CD4-positive, alpha-beta T cell treated with Interferon alpha-2 for 1 hour (primary cell): ENCODE measurements at regions not wholly inside any gene's neighbourhood (a gene's known extent, or its start where the extent isn't known, plus 50 kb on each side); places are given as distances from the start of the nearest gene placed in this dataset.

Experiments used
- DNase-seq, 2 donors: peaks; one replicate each; pipeline ENCODE4 v3.0.0-alpha.2; 2020 to 2022

DNA sequence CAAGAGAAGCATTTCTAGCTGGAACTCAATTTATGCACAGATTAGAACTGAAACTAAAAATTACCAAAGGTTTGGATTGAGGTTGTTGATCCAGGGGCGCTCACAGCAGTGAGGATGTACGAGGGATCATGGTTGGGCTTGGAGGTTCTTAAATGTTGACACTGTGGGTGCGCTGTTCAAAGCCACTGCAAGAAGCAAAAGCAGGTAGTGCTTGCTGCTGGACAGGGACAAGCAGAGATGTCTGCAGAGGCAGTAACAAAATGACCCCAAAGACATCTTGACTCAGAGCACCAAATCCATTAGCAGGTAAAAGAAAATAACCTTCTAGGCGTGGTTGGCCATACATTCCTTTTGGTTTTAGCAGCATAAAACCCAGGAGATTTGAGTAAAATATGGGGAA lies 468.4 kb downstream of the ZSWIM6 start:
- DNase-seq = no peak

DNA sequence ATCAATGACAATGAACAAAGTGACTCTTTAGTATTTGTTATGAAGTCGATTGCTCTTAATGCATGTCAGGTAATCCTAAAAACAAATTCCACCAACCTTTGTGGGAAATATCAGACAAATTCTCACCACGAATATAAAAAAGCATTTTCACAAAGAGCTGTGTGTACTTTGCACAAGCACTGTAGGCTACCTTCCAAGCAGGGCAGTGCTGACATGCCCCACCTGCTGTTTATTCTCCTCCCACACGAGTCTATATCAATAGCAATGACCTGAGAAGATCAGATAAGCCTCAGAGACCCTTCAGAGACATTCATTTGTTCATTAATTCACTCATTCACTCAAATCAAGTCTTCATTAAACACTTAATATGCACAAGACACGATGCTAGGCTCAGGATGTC lies 469.1 kb downstream of the ZSWIM6 start:
- DNase-seq = no peak

DNA sequence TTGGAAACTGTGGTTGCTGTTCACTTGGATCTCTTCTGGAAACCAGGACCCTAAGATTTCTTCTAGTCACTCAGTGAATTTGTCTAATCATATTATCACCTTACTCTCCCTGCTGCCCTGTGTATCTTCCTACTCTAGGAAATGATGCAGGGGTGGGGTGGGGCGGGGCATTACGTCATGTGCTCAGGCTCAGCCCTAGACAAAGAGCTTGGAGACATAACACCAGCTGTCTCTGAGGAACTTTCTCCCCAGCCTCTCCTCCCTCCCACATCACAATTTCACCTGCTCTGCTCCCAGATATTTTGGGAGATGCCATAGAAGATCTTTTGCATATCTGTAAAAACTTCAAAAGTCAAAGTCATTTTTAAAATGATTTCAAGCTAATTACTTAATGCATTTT lies 470.4 kb downstream of the ZSWIM6 start:
- no peak for DNase-seq

DNA sequence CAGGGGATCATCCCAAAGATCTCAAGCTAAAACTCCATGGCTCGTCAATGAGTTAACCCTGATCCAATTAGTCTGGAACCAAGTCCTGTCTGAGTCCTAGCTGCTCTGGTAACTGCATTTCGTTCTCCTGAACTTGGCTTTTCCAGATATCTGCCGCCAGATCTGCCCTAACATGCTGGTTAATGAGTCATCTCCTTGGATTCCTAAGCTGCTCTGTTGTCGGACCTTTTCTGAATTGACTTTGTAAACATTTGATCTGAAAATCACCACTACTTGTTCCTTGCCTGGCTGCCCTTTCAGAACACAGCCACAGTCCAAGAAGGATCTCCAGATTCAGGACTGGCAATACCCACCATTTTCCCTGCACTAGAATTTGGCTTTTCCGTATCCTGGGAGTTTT lies 473.0 kb downstream of the ZSWIM6 start:
- DNase-seq = no peak

DNA sequence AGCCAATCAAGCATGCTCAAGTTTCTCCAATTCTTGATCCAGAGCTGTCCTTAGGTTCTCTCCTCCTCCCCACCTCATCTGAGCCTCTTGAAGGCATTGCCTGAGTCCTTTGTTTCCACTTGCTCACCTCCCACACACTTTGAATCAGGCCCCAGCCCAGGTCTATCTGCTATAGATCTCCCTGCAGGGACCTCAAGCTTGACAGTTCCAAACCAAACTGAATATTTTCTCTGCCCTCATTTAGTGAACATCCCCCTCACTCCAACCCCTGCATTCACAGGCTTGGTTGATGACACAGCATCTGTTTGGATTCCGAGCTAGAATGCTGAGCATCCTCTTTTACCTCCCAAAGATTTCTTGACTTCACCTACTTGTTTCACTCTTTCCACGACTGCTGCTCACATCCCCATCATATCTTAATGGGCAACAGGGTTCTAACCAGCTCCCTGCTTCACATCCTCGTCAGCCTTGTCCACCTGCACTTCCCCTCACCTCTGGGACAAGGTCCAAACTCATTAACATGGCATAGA lies 474.5 kb downstream of the ZSWIM6 start:
- DNase-seq = no peak

DNA sequence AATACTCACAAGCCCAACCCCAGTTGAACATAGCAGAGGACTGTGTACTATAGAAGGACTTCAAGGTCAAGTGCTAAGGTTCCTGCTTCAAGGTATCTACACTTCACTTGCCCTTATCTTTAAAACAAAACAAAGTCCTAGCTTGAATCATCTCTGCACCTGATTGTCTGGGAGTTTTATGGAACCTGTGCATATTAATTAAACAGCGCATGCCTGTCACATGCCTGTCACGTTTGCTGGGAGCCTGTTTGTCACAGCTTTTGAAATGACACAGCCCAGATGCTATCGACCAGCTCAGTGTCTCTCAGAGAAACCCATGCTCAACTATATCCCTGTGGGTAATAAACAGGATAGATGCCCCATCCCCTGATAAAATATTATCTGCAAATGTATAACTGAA lies 476.0 kb downstream of the ZSWIM6 start:
- no peak for DNase-seq

DNA sequence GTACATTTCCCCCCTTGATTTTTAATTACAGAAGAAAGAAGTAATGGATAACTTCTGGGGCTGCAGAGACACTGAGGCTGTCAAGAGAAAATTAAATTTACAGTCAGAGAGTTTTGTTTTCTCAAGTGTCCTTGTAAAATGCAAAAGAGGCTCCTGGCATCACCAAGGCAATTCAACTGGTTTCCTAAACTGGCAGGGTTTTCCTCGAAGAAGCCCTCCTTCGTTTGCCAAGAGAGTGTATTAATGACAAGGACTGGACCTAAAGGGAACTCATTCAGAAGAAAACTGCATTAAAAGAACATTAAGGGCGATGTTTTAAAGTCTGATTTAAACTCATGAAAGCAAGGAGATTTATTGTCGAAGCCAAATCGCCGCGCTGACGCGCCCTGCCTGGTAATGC lies 476.9 kb downstream of the ZSWIM6 start:
- DNase-seq = no peak

DNA sequence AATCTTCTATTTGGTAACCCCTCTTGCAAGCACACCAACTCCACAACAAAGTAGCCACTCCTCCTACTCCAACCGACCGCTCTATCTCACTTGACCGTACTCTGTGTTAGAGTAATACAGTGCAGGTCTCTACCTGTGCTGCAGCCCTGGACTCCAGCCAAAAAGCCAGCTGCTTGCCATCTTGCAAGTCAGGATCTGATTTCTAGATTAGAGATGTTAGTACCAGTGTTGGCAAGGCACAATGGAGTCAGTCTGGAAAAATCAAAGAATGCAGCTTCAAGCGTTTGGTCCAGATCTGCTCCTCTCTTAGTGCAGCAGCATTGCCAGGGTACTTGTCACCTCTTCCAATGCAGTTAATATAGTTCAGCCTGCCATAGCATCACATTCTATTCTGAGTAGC lies 477.6 kb downstream of the ZSWIM6 start:
- DNase-seq = no peak

DNA sequence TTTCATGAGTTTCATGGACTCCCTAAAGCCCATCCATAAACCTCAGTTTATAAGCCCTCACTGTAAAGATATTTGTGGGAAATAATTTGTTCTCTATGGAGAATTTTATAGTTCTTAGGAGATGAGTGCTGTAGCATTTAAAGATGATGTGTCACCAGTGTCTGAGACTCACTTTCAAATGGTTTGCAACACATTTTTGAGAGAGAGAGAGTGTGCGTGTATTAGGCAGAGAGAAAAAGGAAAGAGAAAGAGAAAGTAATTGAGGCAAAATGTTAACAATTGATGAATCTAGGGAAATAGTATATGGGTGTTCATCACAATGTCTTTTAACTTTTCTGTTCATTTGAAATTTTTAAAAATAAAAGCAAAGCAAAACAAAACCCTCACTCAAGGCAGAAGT lies 479.0 kb downstream of the ZSWIM6 start:
- DNase-seq = no peak

DNA sequence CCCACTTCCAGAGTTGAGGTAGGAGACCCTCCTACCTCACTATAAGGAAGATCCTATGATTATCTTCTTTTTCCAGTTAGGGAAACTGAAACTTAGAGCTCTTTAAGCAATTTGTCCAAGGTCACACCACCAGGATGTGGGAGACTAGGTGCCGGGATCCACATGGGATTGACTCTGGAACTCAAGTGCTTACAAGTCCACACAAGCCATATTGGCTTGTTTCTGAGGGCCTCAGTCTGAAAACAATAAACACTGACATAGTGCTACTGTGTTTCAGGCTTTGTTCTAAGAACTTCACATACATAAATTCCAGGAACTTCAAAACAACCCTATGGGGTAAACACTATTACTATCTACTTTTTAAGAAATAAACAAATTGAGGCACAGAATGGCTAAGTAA lies 481.3 kb downstream of the ZSWIM6 start:
- DNase-seq = no peak

DNA sequence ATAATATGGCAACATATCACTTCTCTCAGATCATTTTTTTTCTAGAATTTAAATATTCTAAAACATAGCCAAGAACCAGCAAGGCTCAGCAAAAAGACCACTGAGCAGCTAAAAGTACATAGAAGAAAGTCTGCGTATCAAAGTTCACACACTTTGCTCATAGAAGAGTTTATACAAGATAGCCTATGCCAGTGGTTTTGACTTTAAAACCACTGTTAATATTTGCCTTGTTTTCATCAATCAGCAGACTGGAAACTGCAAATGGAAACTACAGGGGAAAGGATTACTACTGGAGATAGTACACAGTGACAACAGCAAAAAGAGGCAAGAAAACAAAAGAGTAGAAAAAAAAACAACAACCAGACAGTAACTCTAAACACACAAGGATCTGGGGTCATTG lies 483.3 kb downstream of the ZSWIM6 start:
- no peak for DNase-seq

DNA sequence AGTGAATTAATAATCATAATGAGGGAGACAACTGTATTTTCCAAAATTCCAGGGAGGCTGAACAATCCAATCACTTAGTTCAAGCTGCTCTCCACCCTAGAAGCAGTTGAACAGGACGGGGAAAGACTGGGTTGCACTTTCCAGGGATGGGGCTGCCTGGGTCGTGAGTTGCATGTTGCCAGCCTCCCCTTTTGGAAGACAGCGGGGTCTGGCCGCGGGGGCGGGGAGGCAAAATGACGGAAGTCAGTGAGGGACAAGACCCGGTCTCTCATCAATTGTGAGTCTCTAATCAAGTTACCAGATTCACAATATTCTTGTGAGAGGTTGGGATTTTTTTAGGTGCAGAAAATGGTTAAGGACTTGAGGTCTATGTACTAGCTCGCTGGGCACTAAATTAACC lies 484.1 kb downstream of the ZSWIM6 start:
- no peak for DNase-seq

DNA sequence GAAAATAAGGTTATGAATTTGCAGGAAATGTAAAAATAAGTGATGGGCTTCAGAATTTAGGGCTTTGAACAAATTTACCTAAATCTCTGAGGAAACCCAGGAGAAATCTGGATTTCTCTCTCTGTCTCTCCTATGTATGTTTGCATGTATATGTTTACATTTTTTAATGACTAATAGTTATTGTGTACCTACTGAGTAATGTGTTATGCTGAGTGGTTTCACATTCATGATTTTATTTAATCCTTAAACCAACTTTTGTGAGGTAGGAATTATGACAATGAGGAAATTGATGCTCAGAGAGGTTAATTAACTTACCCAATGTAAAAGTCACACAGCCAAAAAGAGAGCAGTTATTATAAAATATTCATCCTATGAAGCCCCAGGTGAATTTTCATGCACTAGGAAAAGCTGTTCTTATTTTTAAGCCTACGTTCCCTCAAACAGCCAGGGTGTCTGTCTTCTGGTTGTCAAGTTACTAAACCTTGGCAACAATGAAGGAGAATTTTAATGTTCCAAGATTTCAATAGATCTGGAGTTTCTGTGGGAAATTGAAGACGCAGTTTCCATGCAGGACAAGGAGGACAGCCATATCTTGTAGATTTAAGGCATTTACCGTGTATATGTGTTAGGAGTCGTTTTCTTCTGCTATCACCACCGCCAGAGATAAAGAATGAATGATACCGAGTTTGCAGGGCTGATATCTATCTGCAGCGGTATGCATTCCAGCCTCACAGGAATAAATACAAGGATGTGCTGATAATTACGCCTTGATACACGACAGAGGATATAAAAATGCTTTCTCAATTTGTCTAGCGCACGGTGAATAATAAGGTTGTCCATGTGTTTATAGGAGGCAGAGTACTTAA lies 484.8 kb downstream of the ZSWIM6 start:
- DNase-seq = no peak

DNA sequence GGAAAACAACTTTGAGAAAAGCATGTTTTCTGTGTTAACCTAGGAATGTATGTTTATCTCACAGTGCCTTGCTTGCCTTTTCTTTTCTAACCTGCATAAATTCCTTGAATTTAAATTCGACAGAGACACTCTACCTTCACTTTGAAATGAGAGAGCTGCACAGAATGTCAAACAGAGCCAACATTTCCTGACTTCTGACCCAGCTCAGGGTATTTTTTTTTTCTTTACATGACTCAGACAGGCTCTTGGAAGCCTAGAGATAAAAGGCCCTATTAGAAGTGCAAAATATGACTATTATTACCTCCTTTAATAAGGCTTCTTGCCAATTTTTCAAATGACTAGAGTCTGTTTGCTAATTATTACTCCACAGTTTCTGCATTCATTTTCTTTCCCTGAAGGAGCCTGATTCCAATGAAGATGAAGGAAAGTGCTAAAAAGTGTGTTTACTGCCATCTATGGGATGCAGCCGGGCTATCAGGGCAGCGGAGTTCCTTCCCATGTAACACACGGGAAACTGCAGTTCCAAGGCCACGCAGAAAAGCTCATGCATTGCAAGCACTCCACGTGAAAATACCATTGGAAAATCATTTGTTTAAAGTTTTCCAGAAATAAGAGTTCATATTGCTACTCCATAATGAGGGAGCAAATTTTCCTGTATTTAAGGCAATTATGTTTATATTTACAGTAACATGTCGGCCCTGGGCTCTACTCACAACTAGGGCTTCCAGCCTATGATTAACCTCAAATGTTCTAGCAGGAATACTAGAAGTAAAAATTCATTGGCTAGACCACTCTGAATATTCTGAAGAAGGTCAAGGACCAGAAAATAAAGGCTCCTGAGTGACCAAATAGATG lies 485.6 kb downstream of the ZSWIM6 start:
- DNase-seq = no peak

DNA sequence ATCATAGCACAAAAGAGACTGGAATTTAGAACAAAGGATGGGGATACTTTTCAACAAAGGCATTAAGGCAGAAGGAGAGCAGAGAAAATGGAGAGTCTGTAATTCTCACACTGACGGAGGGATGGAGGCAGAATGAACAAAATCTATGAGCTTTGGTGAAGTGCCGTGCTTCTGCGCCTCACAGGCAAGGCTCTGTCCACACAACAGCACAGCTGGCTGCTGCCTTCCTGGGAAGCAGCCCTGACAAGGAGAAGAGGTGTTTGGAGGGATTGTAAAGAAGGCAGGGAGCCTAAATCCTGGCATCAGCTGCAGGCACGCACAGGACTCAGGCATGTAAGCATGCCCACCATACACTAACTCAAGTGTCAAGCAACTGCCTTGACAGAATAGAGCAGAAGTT lies 485.2 kb upstream of the KIF2A start:
- no peak for DNase-seq

DNA sequence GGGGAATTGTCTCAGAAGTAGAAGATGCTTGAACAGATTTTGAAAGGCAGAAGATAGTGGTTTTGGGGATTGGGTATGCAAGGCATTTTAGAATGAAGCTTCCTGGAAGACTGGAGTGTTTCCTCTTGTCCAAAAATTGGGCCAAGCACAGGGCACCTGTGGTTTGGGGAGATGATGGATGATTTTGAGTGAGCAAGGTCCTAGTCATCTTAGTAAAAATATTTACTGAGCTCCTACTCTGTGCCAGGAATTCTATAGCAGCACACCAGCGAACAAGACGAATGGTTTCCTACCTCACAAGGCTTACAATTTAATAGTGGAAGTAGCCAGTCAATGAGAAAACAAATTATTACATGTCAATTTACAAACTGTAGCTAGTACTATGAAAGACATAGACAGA lies 484.4 kb upstream of the KIF2A start:
- DNase-seq = no peak

DNA sequence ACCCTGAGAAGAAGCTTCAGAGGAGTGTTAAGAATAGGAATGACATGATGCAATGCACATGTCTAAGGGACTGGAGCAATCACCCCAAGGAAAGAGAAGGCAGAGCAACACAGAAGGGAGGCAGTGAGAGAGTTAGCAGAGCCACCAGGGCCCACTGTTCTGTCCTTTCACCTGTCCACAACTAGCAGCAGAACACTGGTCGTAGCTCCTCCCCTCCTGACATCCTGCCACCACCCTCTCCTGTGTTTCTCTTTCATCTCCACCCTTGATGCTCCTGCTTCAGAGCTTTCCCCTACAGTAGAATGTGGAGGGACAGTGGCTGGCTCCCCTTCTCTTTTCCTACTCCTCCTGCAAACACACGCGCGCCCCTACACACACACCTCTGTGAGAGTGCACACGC lies 483.4 kb upstream of the KIF2A start:
- no peak for DNase-seq

DNA sequence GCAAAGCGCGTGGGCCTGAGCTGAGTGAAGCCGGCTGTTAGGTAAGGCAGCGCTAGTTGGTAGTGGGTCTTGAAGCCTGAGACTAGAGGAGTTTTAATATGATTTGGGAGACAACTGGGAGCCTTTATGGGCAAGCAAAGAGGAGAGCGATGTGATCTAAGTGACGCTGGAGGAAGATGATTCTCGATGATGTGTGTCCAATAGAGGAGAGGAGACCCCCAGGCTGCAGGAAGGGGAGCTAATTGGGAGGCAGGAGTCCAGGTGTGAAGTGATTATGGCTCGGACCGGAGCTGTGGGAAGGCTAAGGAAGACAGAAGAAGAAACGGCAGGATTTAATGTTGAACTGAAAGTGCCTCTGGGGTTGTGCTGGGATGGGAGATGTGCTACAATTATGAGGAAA lies 482.9 kb upstream of the KIF2A start:
- DNase-seq = no peak

DNA sequence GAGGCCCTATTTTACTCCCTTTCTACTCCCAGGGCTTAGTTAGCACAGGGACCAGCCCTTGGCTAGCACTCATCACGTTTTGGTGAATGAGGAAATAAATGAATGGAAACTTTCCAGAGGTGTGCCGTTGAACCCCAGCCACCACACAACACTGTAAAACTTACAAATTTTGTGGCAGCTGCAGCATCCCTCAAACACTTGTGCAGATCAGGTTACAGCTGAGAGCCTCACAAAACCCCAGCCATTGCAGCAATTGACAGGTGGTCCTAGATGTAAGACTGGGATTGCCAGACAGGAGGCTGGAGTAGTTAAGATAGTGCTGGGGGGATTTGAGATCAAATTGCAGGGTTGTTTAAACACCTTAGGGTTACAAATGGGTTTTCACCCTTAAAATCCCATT lies 482.2 kb upstream of the KIF2A start:
- no peak for DNase-seq

DNA sequence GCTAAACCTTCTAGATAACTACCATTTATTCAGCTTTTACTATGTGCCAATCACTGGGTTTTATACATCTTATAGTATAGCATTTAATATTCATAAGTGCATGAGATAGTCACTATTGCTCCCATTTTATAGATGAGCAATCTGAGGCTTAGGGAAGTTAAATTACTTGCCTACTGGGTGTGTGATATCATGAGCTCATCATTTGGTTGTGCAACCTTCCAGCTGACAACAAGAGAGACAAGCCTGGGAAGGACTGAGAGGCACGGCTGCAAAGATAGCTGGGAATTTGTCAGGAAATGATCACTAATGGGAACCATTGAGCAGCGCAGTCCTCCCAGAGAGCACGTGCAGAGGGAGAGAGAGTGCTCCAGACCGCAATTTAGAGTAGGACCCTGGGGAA lies 481.6 kb upstream of the KIF2A start:
- no peak for DNase-seq

DNA sequence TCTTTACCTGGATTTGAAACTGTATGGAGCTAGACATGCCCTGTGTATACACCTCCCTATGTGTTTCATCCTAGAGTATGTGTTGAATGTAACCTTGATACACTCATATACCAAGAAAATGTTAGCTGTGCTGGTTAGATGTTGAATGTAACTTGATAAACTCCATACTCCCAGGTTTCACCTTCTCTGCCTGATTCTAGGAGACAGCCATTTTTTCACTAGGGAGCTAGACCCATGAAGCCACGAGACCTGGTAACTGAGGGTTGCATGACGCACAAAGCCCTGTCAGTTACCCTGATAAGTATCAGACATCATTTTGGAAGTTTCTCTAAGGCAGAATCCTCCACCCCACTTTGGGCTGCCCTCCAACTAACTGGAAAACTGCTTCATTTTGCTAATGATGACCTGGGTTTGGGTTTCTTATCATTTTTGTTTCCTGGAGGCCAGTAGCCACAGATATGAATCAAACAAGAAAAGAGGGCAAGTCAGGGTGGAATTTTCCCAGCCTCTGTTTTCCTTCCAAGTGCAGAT lies 478.5 kb upstream of the KIF2A start:
- DNase-seq = no peak

DNA sequence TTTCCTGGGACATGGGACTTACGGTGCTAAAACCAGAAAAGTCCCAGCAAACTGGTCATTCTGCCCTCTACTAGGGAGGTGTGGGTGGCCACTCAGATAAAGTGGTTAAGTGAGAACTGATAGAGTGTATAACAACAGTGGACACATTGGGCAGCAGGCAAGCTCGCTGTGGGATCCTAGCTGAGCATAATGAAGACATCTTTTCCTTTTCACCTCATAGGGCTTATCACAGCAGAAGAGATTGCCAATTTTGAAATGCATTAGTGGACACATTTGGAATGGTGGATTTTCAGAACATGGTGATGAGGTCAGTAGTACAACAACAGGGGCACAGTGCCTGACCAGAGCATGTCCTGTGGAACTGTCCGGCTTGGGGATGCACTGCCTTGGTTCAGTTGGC lies 477.1 kb upstream of the KIF2A start:
- DNase-seq = no peak

DNA sequence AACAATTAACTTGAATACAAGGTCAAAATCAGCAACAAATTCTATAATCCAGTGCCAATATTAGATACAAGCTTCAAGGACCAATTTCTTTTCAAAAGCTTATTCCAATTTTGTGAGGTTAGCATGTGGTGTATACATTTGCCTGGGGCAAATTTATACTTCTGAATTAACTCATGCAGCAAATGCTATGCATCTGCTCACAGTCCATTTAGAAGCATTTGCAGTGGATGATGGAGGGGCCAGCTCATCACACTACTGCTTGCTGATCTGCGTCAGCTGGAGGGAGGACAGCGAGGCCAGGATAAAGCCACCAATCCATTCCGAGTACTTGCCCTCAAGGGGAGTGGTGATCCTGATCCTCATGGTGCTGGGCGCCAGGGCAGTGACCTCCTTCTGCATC lies 474.3 kb upstream of the KIF2A start:
- no peak for DNase-seq

DNA sequence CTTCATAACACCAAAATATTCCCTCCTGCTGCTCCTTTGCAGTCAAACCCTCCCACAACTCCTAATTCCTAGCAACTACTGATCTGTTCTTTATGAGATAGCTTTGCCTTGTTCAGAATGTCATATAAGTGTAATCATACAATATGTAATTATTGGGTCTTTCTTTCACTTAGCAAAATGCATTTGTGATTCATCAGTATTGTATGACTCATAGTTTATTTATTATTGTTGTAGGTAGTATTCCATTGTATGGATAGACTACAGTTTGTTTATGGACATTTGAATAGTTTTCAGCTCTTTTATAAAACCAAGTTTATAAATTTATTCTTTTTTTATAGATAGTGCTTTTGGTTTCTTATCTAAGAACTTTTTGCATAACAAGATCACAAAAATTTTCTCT lies 468.2 kb upstream of the KIF2A start:
- DNase-seq = no peak
